NCI-H2029 treated with DMSO at 0.1 percent for 48 hours (cell line): ENCODE measurements at regions not wholly inside any gene's neighbourhood (a gene's known extent, or its start where the extent isn't known, plus 50 kb on each side); places are given as distances from the start of the nearest gene placed in this dataset.
A peak's percentile ranks its signal among the peaks of the same experiment; 100 is the strongest.
"Not testable (repeated sequence)": the region's sequence is repeated elsewhere in the genome, so short reads cannot be mapped to it uniquely, and the experiment has no call there.

Source experiments
- DNase-seq: peaks from one replicate; lab custom pipeline; 2025; lab: John Stamatoyannopoulos, UW

DNA sequence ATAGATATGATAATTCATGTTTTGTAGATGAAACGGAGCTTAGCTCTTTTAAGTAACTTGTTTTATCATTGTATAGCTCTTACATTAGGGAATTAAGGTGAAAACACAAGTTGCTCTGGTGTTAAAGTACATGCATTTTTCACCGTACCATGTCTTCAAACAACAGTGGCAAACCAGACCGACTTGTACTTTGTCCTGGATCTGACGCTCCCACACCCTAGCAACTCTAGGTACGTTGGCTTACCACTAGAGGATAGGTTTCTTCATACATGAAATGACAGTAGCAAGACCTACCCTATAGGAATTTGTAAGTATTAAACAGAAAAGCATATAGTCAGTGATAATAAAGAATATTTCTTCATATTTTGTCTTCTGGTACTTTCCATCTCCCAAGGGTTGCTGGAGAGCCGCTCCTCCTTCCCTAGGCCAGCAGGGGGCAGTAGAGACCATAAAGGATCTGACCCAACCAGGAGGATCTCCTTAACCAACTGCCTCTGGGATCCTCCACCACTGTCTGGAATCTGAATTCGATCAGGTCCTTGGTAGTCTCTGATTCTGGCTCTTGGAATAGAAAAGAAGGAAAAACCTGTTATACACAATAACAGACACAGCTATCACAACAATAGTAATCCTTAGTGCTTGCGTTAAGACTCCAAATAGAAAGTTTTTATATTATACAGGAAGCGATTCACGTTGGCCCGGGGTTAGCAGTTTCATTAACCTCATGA is 136.7 kb downstream of the CAVIN4 start:
- DNase-seq, result peak; percentile 81

DNA sequence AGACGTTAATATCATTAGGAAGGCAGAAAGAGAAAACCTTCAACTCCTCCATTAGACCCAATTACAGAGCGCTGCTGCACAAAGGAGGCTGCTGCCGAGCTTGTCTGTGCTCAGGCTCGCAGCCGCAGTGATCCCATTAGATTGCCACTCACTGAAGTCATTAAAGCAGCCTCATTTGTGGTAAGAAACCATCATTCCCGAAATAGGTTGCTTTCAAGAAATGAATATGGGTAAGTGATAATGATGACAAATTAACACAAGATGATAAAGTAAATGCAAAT is 137.2 kb downstream of the CAVIN4 start:
- DNase-seq, result no peak

- no peak for DNase-seq
These were observed 140.8 kb downstream of the CAVIN4 start for GRCh38 chr9:100718717-100719116.

GRCh38 chr9:100720922-100721321 is 143.0 kb downstream of the CAVIN4 start:
- DNase-seq, result no peak

- DNase-seq, result no peak
These were observed 147.0 kb downstream of the CAVIN4 start for GRCh38 chr9:100724886-100725285.

DNA sequence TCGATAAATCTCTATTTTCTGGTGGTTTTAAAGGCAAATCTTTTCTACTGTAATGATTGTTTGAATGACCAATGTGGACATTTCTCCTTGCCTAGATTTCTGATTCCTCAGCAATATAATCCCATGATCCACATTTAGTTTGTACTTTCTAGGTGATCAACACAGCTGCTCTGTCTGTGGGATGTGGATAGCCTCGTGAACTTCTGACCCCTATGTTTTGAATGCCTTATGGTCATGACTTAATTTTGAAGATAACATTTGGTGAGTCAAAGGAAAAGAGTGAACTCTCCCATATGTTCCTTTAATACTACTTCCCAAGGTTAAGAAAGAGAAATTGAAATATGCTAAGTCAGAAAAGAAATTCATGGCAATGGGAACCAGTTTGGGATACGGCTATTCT is 147.5 kb downstream of the CAVIN4 start:
- no peak for DNase-seq

- no peak for DNase-seq
These were observed 151.5 kb downstream of the CAVIN4 start for GRCh38 chr9:100729336-100729895.

DNA sequence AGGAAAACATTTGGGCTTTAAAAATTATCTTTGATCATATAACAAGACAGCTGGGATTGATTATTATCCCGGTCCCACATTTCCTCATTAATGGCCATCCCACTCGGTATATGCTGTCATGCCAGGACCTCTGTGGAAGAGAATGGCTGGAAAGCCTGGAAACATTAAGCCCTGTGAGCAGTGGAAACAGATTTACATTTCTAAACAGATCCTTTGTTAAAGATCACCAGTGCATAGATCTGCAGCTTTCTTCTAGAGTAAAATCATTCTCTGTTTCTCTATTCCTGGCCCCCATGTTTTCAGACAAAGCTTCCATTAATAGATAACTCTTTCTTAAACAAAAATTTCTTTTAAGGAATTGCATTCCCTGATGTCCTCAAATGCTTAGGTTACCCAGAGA is 152.2 kb downstream of the CAVIN4 start:
- no peak for DNase-seq

DNA sequence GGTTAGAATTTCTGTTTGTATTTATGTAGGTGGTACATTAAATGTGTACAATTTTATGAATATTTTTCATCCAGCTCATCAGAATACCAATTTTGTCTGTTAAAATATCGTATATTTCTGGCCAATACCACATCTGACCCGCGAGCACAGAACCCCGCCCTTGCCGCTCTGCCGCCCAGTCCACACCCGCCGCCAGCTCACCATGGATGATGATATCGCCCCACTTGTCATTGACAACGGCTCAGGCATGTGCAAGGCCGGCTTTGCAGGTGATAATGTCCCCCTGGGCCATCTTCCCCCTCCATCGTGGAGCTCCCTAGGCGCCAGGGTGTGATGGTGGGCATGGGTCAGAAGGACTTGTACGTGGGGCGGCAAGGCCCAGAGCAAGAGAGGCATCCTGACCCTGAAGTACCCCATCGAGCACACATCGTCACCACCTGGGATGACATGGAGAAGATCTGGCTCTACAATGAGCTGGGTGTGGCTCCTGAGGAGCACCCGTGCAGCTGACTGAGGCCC is 153.2 kb downstream of the CAVIN4 start:
- DNase-seq, result no peak

GRCh38 chr9:100731557-100731956 is 153.7 kb downstream of the CAVIN4 start:
- no peak for DNase-seq

DNA sequence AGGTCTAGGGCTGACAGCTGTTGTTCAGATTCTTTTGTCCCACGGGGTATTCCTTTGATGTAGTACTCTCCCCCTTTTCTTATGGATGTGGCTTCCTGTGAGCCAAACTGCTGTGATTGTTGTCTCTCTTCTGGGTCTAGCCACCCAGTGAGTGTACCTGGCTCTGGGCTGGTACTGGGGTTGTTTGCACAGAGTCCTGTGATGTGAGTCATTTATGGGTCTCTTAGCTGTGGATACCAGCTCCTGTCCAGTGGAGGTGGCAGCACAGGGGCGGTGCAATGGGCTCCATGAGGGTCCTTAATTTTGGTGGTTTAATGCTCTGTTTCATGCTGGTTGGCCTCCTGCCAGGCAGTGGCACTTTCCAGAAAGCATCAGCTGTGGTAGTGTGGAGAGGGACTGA is 161.3 kb downstream of the CAVIN4 start:
- no peak for DNase-seq

DNA sequence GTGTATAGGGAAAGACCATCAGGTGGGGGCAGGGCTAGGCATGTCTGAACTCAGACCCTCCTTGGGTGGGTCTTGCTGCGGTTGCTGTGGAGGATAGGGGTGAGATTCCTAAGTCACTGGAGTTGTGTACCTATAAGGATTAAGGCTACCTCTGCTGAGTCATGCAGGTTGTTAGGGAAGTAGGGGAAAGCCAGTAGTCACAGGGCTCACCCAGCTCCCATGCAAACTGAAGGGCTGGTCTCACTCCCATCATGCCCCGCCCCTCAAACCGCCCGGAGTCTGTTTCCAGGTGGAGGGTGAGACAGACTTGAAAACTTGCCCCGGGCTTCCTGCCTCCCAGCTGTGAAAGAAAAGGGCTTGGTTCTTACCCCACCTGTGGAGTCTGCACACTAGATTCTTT is 161.8 kb downstream of the CAVIN4 start:
- no peak for DNase-seq

DNA sequence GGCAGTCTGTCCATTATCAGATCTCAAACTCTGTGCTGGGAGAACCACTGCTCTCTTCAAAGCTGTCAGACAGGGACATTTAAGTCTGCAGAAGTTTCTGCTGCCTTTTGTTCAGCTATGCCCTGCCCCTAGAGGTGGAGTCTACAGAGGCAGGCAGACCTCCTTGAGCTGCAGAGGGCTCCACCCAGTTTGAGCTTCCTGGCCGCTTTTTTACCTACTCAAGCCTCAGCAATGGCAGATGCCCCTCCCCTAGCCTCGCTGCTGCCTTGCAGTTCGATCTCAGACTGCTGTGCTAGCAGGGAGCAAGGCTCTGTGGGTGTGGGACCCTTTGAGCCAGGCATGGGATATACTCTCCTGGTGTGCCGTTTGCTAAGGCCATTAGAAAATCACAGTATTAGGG is 171.1 kb downstream of the CAVIN4 start:
- DNase-seq, result not testable (repeated sequence)

DNA sequence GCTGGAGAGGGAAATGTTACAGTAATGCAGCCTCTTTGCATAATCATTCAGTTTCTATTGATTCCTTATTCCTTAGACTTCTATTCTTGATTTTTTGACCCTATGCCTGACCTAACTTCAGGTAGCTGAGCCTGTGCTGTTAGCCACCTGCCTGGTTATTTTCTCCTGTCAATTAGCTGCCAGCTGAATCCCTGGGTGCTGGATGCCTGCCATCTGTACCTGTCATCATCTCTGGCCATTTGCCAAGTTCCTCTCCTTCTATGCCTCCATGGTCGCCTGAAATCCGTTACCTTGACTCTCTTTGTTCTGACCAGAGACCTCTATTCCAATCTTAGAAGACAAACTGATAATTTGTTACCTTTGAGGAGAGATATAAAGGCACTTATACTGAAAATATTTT is 178.3 kb downstream of the CAVIN4 start:
- DNase-seq, result peak; percentile 95

DNA sequence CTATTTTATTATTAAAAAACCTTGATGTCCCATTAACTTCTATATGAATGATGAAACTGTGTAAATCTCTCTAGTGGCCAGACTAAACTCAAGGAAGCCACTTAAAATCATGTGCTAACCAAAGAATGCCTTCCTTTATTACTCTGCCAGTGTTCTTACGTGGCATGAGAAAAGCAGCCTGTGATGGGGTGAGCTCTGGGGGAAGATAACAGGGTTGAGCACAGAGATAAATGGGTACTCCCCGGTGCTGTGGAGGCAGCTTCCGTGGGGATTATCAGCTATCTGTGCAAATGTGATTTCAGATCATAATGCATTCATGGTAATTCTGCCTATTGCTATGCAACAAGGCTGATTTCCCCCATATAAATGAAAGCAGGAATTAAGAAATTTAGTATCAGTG is 181.3 kb downstream of the CAVIN4 start:
- DNase-seq, result peak; percentile 36

GRCh38 chr9:100761276-100761802 is 183.5 kb downstream of the CAVIN4 start:
- no peak for DNase-seq

GRCh38 chr9:100774326-100774725 is 196.4 kb downstream of the CAVIN4 start:
- no peak for DNase-seq

- DNase-seq, result no peak
These were observed 197.1 kb downstream of the CAVIN4 start for GRCh38 chr9:100774962-100775361.

DNA sequence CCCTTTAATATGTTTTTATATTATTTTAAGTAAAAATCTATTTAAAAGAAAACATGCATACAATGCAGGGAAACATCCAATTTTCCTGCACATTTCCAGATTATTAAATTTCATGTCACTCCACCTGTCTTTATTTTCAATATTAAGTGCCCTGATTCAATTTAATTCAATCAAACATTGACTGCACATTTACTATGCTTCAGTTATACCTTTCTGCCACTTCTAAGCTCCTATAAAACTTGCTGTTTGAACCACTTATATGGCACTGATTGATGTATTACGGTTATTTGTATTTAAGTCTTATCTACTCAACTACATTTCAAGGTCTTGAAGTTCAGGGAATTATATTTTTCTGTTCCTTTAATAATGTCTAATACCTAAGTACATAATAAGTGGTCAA is 198.0 kb downstream of the CAVIN4 start:
- DNase-seq, result no peak

- DNase-seq, result no peak
These were observed 206.9 kb downstream of the CAVIN4 start for GRCh38 chr9:100784755-100785154.

GRCh38 chr9:100785946-100786345 is 208.1 kb downstream of the CAVIN4 start:
- no peak for DNase-seq

DNA sequence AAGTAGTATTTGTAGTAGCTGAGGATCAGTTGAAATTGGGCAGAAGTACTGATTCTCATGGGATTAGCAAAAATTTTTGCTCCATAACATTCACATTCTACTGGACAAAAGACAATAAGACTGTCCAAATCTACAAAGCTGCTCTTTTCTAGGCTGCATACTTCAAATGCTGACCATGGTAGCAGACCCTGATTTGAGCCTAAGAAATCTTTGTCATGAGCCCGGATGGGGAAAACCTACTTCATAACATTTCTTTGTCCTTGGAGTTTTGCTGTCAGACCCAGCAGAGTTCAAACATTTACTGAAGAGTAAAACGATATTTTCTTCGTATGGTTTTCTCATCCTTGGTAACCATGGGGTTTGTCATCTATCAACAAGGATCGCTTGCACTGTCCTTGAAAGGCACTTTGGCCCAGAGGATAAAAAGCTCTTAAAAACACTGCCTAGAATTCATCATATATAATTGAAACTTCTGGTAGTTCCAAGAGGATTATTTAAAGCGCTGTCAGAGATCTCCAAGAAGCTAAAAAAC is 216.9 kb downstream of the CAVIN4 start:
- no peak for DNase-seq

DNA sequence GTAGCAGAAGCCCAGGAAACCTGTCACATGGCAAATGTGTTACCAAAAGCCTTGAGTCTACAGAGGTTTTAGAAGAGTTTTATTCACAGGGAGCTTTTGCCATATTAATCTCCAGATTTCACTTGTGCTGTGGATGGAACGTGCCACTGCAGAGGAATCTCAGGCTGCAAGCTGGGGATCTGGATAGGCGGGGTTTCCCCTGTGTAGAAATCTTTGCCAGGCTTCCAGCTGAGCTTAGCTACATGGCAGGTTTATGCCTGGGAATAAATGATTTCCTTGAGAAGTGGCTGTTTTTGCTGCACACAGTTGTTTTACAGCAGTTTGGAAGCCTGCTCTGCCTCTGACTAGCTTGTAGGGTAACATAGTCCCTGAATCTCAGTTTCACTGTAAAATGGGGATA is 224.6 kb upstream of the PLPPR1 start:
- no peak for DNase-seq

GRCh38 chr9:100811643-100812042 is 216.9 kb upstream of the PLPPR1 start:
- no peak for DNase-seq
